Liver (tissue), 3 donors: ENCODE measurements at regions not wholly inside any gene's neighbourhood (a gene's known extent, or its start where the extent isn't known, plus 50 kb on each side); places are given as distances from the start of the nearest gene placed in this dataset.

Experiments
- ATF3 ChIP-seq: IDR thresholded peaks from 2 replicates; pipeline ENCODE4 v1.6.1; 2016; ENCODE audit warnings: antibody characterized with exemption
- GABPA ChIP-seq, 2 donors: IDR thresholded peaks in 1 of 2; conservative IDR thresholded peaks in 1 of 2; 2 replicates each; pipeline ENCODE4 v1.6.1; 2016; ENCODE audit warnings: antibody characterized with exemption in 2 of 2, mild to moderate bottlenecking in 1 of 2, moderate library complexity in 1 of 2
- JUND ChIP-seq, 2 donors: IDR thresholded peaks; 2 replicates each; pipeline ENCODE4 v1.6.1; 2016; ENCODE audit warnings: antibody characterized with exemption in 2 of 2
- RAD21 ChIP-seq, 2 donors: IDR thresholded peaks; 2 replicates each; pipeline ENCODE4 v1.6.1; 2016; ENCODE audit warnings: antibody characterized with exemption in 2 of 2, mild to moderate bottlenecking in 2 of 2
- REST ChIP-seq: IDR thresholded peaks from 2 replicates; pipeline ENCODE4 v1.6.1; 2016; ENCODE audit warnings: antibody characterized with exemption, mild to moderate bottlenecking
- SP1 ChIP-seq: IDR thresholded peaks from 2 replicates; pipeline ENCODE4 v1.6.1; 2018; ENCODE audit warnings: antibody characterized with exemption, mild to moderate bottlenecking
- YY1 ChIP-seq: IDR thresholded peaks from 2 replicates; pipeline ENCODE4 v1.6.1; 2016; ENCODE audit warnings: antibody characterized with exemption, mild to moderate bottlenecking
- TF ChIP-seq, protein P1 (sequence below): fragments of 150-350 bp; IDR thresholded peaks from 2 replicates; pipeline ENCODE4 v1.5.1; 2017; ENCODE audit warnings: improper control_type of control experiment, low read depth, low read length; ENCODE audit not compliant: missing input control
- TF ChIP-seq, protein P2 (sequence below): IDR thresholded peaks from 2 replicates; pipeline ENCODE4 v1.6.1; 2016; ENCODE audit warnings: antibody characterized with exemption
- TF ChIP-seq, protein P3 (sequence below): IDR thresholded peaks from 2 replicates; pipeline ENCODE4 v1.6.1; 2016; ENCODE audit warnings: antibody characterized with exemption
- donor health status: healthy.
- donor health status: healthy.

- TF ChIP-seq, protein P1, sequence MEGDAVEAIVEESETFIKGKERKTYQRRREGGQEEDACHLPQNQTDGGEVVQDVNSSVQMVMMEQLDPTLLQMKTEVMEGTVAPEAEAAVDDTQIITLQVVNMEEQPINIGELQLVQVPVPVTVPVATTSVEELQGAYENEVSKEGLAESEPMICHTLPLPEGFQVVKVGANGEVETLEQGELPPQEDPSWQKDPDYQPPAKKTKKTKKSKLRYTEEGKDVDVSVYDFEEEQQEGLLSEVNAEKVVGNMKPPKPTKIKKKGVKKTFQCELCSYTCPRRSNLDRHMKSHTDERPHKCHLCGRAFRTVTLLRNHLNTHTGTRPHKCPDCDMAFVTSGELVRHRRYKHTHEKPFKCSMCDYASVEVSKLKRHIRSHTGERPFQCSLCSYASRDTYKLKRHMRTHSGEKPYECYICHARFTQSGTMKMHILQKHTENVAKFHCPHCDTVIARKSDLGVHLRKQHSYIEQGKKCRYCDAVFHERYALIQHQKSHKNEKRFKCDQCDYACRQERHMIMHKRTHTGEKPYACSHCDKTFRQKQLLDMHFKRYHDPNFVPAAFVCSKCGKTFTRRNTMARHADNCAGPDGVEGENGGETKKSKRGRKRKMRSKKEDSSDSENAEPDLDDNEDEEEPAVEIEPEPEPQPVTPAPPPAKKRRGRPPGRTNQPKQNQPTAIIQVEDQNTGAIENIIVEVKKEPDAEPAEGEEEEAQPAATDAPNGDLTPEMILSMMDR: no peak
- TF ChIP-seq RAD21 (IDR thresholded peaks at IDR 0.05) (no peak), SP1 (no peak), YY1 (no peak), JUND (IDR thresholded peaks at IDR 0.05) (no peak), GABPA (IDR thresholded peaks at IDR 0.05 in 1 of 2, conservative IDR thresholded peaks at IDR 0.05 in 1 of 2) (no peak), REST (no peak), ATF3 (no peak)
- TF ChIP-seq, protein P2, sequence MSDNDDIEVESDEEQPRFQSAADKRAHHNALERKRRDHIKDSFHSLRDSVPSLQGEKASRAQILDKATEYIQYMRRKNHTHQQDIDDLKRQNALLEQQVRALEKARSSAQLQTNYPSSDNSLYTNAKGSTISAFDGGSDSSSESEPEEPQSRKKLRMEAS: no peak
- TF ChIP-seq, protein P3, sequence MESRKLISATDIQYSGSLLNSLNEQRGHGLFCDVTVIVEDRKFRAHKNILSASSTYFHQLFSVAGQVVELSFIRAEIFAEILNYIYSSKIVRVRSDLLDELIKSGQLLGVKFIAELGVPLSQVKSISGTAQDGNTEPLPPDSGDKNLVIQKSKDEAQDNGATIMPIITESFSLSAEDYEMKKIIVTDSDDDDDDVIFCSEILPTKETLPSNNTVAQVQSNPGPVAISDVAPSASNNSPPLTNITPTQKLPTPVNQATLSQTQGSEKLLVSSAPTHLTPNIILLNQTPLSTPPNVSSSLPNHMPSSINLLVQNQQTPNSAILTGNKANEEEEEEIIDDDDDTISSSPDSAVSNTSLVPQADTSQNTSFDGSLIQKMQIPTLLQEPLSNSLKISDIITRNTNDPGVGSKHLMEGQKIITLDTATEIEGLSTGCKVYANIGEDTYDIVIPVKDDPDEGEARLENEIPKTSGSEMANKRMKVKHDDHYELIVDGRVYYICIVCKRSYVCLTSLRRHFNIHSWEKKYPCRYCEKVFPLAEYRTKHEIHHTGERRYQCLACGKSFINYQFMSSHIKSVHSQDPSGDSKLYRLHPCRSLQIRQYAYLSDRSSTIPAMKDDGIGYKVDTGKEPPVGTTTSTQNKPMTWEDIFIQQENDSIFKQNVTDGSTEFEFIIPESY: no peak
These were observed 354.3 kb upstream of the SFSWAP start for GRCh38 chr12:131356485-131357184.
